Stimulated activated naive B cell treated with anti-CD40 and anti-IgM and Interleukin-4, amounts not matched to agents 10 μg/mL and 1 μg/mL and 100 μg/mL, for 72 hours (primary cell): ENCODE measurements at regions not wholly inside any gene's neighbourhood (a gene's known extent, or its start where the extent isn't known, plus 50 kb on each side); places are given as distances from the start of the nearest gene placed in this dataset.
"Not testable (repeated sequence)": the region's sequence is repeated elsewhere in the genome, so short reads cannot be mapped to it uniquely, and the experiment has no call there.

Experiments
- ATAC-seq, 2 donors: fragments of 150-1000 bp; cut with Tn5 transposase; replicated peaks; 2 replicates each; pipeline ENCODE4 v1.10.0; 2021; ENCODE audit warnings: moderate library complexity in 1 of 2
- DNase-seq: peaks from one replicate; pipeline ENCODE4 v3.0.0; 2021
- H3K27ac Mint-ChIP-seq: one replicate; pipeline ENCODE4 v1.8.0; 2022; ENCODE audit warnings: mild to moderate bottlenecking, mixed read lengths
- H3K27me3 Mint-ChIP-seq, 2 donors: one replicate each; pipeline ENCODE4 v1.8.0; 2022; ENCODE audit warnings: mixed read lengths in 2 of 2
- H3K36me3 Mint-ChIP-seq, 2 donors: one replicate each; pipeline ENCODE4 v1.8.0; 2022; ENCODE audit warnings: mixed read lengths in 2 of 2, mild to moderate bottlenecking in 1 of 2
- H3K4me1 Mint-ChIP-seq, 2 donors: one replicate each; pipeline ENCODE4 v1.8.0; 2022; ENCODE audit warnings: mixed read lengths in 2 of 2, mild to moderate bottlenecking in 1 of 2
- H3K4me3 Mint-ChIP-seq, 2 donors: one replicate each; pipeline ENCODE4 v1.8.0; 2022; ENCODE audit warnings: mild to moderate bottlenecking in 2 of 2, mixed read lengths in 2 of 2, moderate library complexity in 1 of 2
- H3K9me3 Mint-ChIP-seq, 2 donors: one replicate each; pipeline ENCODE4 v1.8.0; 2022; ENCODE audit warnings: mixed read lengths in 2 of 2, mild to moderate bottlenecking in 1 of 2

DNA sequence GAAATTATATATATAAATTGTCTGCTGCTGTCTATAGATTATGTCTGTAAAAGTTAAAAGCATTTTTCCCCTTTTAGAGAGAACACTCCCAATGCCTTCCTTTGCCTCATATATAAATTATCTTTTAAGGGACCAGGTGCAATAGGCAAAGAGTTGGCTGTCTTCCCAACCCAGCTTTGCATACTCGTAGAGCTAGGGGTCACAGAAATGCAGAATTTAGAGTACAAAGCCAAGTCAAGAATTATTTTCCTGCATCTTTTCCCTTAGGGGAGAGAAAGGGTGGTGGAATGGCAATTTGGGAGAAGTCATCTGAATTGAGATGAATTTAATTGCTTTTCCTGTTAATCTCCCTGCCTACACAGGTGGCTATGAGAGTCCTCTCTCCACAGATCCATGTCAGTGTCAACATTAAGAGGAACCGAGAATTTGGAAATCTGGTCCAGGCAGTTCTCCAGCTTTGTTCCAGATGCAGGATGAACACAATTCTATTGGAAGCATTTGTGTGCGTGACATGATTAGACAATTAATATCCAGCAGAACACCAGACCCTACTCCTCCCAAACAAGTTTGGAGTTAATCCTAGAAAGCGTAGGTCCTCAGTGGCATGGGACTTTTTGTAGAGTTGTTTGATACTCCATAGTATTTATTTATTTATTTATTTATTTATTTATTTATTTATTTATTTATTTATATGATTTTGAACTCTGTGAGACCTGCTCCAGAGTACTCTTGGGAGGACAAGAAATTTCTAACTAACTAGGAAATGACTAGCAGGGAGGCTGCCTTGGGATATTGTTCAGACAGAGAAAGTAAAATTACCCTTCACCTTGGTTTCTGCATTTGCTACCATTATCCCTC is 80.3 kb upstream of the SKAP2 start:
- H3K27ac Mint-ChIP-seq = no peak overlapping the region

DNA sequence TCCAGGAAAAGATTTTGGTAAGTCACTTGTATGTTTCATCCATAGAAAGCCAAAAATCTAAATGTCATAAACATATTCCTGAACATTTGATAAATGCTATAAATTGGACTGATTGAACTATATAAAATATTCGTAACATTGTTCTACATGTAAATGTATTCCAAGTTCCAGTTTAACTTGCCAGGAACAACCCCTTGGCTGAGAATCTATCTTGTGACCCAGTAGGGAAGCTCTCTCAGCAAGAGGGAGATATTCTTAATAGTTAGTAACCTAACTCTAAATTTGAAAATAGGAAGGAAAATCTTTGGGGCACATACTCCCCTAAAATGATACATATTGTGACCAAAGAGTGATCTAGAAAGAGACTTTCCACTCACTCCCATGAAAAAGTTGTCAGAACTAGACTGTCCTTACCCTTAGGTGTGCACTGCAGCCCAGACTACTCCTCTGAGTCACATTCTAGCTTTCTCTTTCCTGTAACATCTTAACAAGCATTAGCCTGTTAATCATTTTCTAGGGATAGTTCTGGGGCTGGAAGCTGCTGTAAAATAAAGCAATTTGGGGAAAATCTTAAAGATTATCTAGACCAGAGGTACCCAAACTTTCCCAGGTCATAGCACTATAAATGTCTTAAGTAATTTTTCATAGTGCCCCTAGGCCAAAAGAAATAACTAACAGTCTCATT is 73.7 kb upstream of the SKAP2 start:
- no peak overlapping the region for H3K4me3 Mint-ChIP-seq
- H3K4me1 Mint-ChIP-seq = no peaks in the 10 kb centered on the region
- H3K27me3 Mint-ChIP-seq = peaks cover 11 to 16% of the 10 kb centered on the region in 2 donors
- no peak overlapping the region for H3K27ac Mint-ChIP-seq
- no peaks in the 10 kb centered on the region for H3K36me3 Mint-ChIP-seq
- ATAC-seq (no peak), DNase-seq (no peak)
- peaks cover 3 to 5% of the 10 kb centered on the region in 2 donors for H3K9me3 Mint-ChIP-seq

More for the DNA sequence above, 80.3 kb upstream of the SKAP2 start:
- DNase-seq (no peak), ATAC-seq (no peak)
- Mint-ChIP-seq H3K4me1 (no peaks in the 10 kb centered on the region), H3K27me3 (peaks cover 4 to 9% of the 10 kb centered on the region in 2 donors), H3K4me3 (no peak overlapping the region), H3K36me3 (no peaks in the 10 kb centered on the region), H3K9me3 (no peaks in the 10 kb centered on the region)

DNA sequence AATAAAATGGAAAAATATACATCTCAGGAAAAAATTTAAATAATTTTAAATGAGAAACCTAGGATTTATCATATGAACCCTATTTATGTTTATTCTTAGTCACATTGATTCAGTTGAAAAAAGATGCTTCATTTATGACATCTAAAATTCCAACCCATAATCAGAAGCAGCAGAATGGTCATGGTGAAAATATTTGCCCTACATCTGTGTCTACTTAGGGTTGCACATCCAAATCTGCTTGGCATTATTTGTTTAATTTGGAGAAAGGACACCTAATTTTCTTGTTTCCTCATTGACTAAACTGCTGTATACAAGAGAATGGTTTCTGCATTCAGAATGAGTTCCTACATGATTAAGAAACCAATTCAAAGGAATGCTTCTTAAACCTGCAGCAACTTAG is 72.9 kb upstream of the SKAP2 start:
- H3K27ac Mint-ChIP-seq = no peak overlapping the region
- H3K9me3 Mint-ChIP-seq = peaks cover 3 to 5% of the 10 kb centered on the region in 2 donors
- no peaks in the 10 kb centered on the region for H3K4me1 Mint-ChIP-seq

DNA sequence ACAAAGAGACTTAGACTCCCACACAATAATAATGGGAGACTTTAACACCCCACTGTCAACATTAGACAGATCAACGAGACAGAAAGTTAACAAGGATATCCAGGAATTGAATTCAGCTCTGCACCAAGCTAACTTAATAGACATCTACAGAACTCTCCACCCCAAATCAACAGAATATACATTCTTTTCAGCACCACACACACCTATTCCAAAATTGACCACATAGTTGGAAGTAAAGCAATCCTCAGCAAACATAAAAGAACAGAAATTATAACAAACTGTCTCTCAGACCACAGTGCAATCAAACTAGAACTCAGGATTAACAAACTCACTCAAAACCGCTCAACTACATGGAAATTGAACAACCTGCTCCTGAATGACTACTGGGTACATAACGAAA is 68.2 kb upstream of the SKAP2 start:
- not testable (repeated sequence) for H3K27ac Mint-ChIP-seq, H3K4me1 Mint-ChIP-seq, H3K4me3 Mint-ChIP-seq, H3K36me3 Mint-ChIP-seq, ATAC-seq, H3K9me3 Mint-ChIP-seq, DNase-seq
- peaks cover 10 to 30% of the 10 kb centered on the region in 2 donors for H3K27me3 Mint-ChIP-seq

More for the DNA sequence above, 72.9 kb upstream of the SKAP2 start:
- no peak for DNase-seq
- H3K36me3 Mint-ChIP-seq = no peaks in the 10 kb centered on the region
- H3K4me3 Mint-ChIP-seq = no peak overlapping the region
- no peak for ATAC-seq
- peaks cover 17 to 22% of the 10 kb centered on the region in 2 donors for H3K27me3 Mint-ChIP-seq

- Mint-ChIP-seq H3K27ac (no peak overlapping the region), H3K36me3 (no peaks in the 10 kb centered on the region), H3K4me3 (no peak overlapping the region), H3K27me3 (peaks cover 10 to 30% of the 10 kb centered on the region in 2 donors), H3K9me3 (peaks cover 3 to 5% of the 10 kb centered on the region in 2 donors), H3K4me1 (no peaks in the 10 kb centered on the region)
- no peak for DNase-seq
- no peak for ATAC-seq
Measured at GRCh38 chr7:26930845-26931244, 66.5 kb upstream of the SKAP2 start.

- no peak for ATAC-seq
- H3K36me3 Mint-ChIP-seq = no peaks in the 10 kb centered on the region
- DNase-seq = no peak
- no peaks in the 10 kb centered on the region for H3K4me1 Mint-ChIP-seq
- H3K9me3 Mint-ChIP-seq = peaks cover 2% of the 10 kb centered on the region in 2 donors
- peaks cover 10 to 30% of the 10 kb centered on the region in 2 donors for H3K27me3 Mint-ChIP-seq
- no peak overlapping the region for H3K4me3 Mint-ChIP-seq
- no peak overlapping the region for H3K27ac Mint-ChIP-seq
Measured at GRCh38 chr7:26930201-26930600, 65.8 kb upstream of the SKAP2 start.

DNA sequence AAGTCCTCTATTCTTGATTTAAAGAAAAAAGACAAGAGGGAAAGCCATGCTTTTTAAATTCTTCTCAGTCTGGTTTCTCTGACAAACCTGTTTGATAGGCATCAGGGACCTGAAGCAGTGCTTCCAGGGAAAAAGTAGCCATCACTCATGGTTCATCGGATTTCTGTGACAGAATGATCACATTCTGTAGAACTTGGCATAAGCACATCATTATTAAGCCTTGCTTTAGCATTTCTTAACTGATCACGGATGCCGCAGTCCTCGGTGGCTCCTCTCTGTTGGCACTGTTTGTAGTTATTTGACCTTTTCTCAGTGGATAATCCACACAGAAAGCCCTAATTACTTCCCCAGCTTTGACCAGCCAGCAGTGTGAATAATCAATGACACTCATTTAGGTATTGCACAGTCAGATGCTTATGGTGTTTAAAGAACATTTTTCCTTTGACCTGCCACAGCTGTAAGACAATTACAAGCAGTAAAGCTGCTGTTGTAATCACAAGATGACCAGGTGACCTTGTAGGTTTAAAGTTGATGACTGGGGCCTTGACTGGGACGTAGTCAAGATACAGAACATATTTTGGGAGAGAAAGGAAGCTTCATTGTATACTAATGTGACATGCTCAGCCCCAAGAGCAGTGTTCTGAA is 64.4 kb upstream of the SKAP2 start:
- Mint-ChIP-seq H3K4me3 (no peak overlapping the region), H3K4me1 (no peaks in the 10 kb centered on the region), H3K36me3 (no peaks in the 10 kb centered on the region), H3K27ac (no peak overlapping the region), H3K9me3 (no peaks in the 10 kb centered on the region), H3K27me3 (peaks cover 10 to 23% of the 10 kb centered on the region in 2 donors)
- DNase-seq (no peak), ATAC-seq (no peak)

DNA sequence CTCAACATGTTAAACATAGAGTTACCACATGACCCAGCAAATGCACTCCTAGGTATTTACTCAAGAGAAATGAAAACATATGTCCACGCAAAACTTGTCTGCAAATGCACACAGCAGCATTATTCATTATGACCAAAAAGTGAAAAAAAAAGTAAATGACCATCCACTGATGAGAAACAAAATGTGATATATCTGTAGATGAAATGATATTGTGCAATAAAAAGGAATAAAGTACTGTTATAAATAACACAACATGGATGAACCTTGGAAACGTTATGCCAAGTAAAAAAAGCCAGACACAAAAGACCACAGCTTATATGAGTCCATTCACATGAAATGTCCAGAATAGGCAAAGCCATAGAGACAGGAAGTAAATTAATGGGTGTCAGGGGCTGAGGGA is 61.4 kb upstream of the SKAP2 start:
- no peak overlapping the region for H3K27ac Mint-ChIP-seq
- no peaks in the 10 kb centered on the region for H3K4me1 Mint-ChIP-seq
- no peaks in the 10 kb centered on the region for H3K9me3 Mint-ChIP-seq
- ATAC-seq (no peak), DNase-seq (no peak)
- H3K4me3 Mint-ChIP-seq = no peak overlapping the region
- H3K36me3 Mint-ChIP-seq = no peaks in the 10 kb centered on the region
- peaks cover 7% of the 10 kb centered on the region in 2 donors for H3K27me3 Mint-ChIP-seq

GRCh38 chr7:26924149-26924767 is 59.9 kb upstream of the SKAP2 start:
- H3K27me3 Mint-ChIP-seq = peaks cover under 1 to 7% of the 10 kb centered on the region in 2 donors
- no peaks in the 10 kb centered on the region for H3K4me1 Mint-ChIP-seq
- no peaks in the 10 kb centered on the region for H3K36me3 Mint-ChIP-seq
- no peaks in the 10 kb centered on the region for H3K9me3 Mint-ChIP-seq
- no peak for DNase-seq
- ATAC-seq = no peak
- no peak overlapping the region for H3K27ac Mint-ChIP-seq
- no peak overlapping the region for H3K4me3 Mint-ChIP-seq

DNA sequence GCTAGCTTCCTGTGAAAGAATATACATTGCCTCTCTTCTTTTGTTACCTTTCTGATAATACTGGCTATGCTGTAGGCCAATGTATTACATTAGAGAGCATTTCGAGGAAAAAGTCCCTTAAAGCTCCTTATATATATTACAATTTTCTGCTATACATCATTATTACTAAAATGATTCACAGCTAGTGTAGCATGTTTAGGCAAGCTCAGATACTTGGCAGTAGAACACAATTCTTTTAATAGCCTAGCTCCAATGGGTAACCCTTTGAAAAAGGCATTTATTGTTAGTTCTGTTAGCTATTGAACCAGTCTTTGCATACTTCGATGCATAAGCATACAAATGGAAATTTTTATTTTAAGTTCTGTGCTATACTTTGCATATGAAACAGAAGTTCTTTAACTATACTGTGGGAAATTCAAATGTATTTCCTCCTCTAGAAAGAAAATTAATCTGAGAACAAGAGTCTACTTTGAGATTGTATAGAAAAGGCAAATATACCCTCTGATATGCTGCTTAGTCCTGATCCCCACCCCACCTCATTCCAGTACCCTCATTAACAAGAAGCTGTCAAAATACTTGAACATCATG is 55.6 kb upstream of the SKAP2 start:
- no peaks in the 10 kb centered on the region for H3K4me1 Mint-ChIP-seq
- no peak for ATAC-seq
- no peak overlapping the region for H3K27ac Mint-ChIP-seq
- no peaks in the 10 kb centered on the region for H3K36me3 Mint-ChIP-seq
- H3K9me3 Mint-ChIP-seq = no peaks in the 10 kb centered on the region
- no peak for DNase-seq
- H3K4me3 Mint-ChIP-seq = no peak overlapping the region
- H3K27me3 Mint-ChIP-seq = peaks cover 6 to 14% of the 10 kb centered on the region in 2 donors

- Mint-ChIP-seq H3K36me3 (no peaks in the 10 kb centered on the region), H3K4me1 (no peaks in the 10 kb centered on the region), H3K27me3 (peaks cover 6 to 17% of the 10 kb centered on the region in 2 donors), H3K27ac (no peak overlapping the region), H3K4me3 (no peak overlapping the region), H3K9me3 (no peaks in the 10 kb centered on the region)
- no peak for ATAC-seq
- no peak for DNase-seq
Measured at GRCh38 chr7:26918241-26918640, 53.9 kb upstream of the SKAP2 start.

DNA sequence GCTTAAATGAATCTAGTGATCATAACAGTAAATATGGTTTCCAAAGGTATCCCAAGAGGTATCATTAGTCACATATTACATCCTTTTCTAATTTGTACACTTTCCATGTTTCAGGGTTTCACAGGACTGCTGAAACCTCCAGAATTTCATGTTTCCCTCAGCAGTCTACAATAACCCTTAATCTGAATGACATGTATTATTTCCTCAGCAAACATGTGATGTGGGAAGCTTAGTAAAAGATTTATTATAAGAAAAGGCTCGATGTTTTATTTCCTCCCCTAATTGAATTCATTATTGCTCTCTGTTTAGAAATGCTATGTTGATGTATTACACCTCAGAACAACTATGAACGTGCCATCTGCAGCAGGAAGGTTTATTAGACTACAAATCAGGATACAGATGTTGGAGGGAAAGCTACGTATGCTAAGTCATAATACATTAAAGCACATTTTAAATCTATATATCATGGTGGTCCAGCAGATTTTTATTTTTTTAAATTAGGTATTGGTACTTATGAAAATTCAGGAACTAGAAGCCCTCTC is 52.5 kb upstream of the SKAP2 start:
- no peaks in the 10 kb centered on the region for H3K9me3 Mint-ChIP-seq
- DNase-seq (no peak), ATAC-seq (no peak)
- no peak overlapping the region for H3K27ac Mint-ChIP-seq
- peaks cover 6 to 11% of the 10 kb centered on the region in 2 donors for H3K27me3 Mint-ChIP-seq
- H3K4me1 Mint-ChIP-seq = no peaks in the 10 kb centered on the region
- no peaks in the 10 kb centered on the region for H3K36me3 Mint-ChIP-seq
- H3K4me3 Mint-ChIP-seq = no peak overlapping the region

GRCh38 chr7:26916336-26916735 is 51.9 kb upstream of the SKAP2 start:
- Mint-ChIP-seq H3K27ac (no peak overlapping the region), H3K27me3 (peaks cover 6 to 10% of the 10 kb centered on the region in 2 donors), H3K36me3 (no peaks in the 10 kb centered on the region), H3K4me3 (no peak overlapping the region), H3K9me3 (no peaks in the 10 kb centered on the region), H3K4me1 (no peaks in the 10 kb centered on the region)
- ATAC-seq = no peak
- no peak for DNase-seq
